ENCODE measurements at regions not wholly inside any gene's neighbourhood (a gene's known extent, or its start where the extent isn't known, plus 50 kb on each side); places are given as distances from the start of the nearest gene placed in this dataset.

DNA sequence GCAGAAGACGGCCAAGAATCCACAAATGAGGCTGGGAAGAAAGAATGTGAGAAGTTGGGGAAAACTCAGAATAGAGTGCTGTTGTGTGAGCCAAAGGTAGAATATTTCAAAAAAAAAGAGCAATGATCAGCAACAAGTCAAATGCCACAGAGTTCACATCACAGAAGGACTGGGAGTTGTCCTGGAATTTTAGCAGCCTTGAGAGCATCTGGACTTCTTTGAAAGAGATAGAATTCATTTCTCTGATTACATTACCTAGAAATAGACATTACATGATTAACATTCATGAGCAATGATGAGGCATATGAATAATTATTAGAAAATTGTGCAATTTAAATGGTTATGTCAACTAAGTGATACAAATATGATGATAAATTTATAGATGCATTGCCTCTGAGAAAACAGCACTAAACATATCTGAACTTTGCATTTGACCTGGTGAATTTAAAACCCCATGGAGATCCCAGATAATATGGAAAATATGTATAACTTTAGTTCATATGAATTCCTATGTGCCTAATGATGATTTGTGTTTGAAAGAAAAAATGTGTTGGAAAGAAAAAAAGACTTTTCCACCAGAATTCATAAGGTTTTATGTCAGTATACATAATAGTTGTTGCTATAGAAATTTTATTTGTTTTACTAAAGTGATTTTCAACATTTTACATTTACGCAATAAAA, 186.2 kb downstream of the POSTN start:
- TF ChIP-seq, protein P1, sequence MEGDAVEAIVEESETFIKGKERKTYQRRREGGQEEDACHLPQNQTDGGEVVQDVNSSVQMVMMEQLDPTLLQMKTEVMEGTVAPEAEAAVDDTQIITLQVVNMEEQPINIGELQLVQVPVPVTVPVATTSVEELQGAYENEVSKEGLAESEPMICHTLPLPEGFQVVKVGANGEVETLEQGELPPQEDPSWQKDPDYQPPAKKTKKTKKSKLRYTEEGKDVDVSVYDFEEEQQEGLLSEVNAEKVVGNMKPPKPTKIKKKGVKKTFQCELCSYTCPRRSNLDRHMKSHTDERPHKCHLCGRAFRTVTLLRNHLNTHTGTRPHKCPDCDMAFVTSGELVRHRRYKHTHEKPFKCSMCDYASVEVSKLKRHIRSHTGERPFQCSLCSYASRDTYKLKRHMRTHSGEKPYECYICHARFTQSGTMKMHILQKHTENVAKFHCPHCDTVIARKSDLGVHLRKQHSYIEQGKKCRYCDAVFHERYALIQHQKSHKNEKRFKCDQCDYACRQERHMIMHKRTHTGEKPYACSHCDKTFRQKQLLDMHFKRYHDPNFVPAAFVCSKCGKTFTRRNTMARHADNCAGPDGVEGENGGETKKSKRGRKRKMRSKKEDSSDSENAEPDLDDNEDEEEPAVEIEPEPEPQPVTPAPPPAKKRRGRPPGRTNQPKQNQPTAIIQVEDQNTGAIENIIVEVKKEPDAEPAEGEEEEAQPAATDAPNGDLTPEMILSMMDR (IDR thresholded peaks at IDR 0.05; ENCODE audit: low read depth, low read length, poor library complexity, severe bottlenecking) = no peak
- no peak for TF ChIP-seq EZH2phosphoT487 (IDR thresholded peaks at IDR 0.05; ENCODE audit: borderline replicate concordance, low read length)

Data from DOHH2 (cell line).